ENCODE measurements at regions not wholly inside any gene's neighbourhood (a gene's known extent, or its start where the extent isn't known, plus 50 kb on each side); places are given as distances from the start of the nearest gene placed in this dataset.

GRCh38 chr1:189775343-189775742, 702.3 kb downstream of the BRINP3 start:
- FAIRE-seq (peak; percentile 70), DNase-seq (ENCODE audit: insufficient read length, low spot score) (no peak)
- TF ChIP-seq CTCF (IDR thresholded peaks at IDR 0.05; ENCODE audit: insufficient read depth, missing control alignments), result no peak

GRCh38 chr1:189779034-189779433, 698.6 kb downstream of the BRINP3 start:
- no peak for DNase-seq (ENCODE audit: insufficient read length, low spot score)
- FAIRE-seq, result no peak
- TF ChIP-seq CTCF (IDR thresholded peaks at IDR 0.05; ENCODE audit: insufficient read depth, missing control alignments), result no peak

GRCh38 chr1:189782295-189782694, 695.4 kb downstream of the BRINP3 start:
- FAIRE-seq, result no peak
- DNase-seq (ENCODE audit: insufficient read length, low spot score), result no peak
- TF ChIP-seq CTCF (IDR thresholded peaks at IDR 0.05; ENCODE audit: insufficient read depth, missing control alignments), result no peak

GRCh38 chr1:189783456-189783855, 694.2 kb downstream of the BRINP3 start:
- FAIRE-seq, result no peak

GRCh38 chr1:189786761-189787160, 690.9 kb downstream of the BRINP3 start:
- FAIRE-seq, result no peak
- DNase-seq (ENCODE audit: insufficient read length, low spot score), result no peak
- TF ChIP-seq CTCF (IDR thresholded peaks at IDR 0.05; ENCODE audit: insufficient read depth, missing control alignments), result no peak

More at GRCh38 chr1:189783456-189783855, 694.2 kb downstream of the BRINP3 start:
- no peak for TF ChIP-seq CTCF (IDR thresholded peaks at IDR 0.05; ENCODE audit: insufficient read depth, missing control alignments)
- no peak for DNase-seq (ENCODE audit: insufficient read length, low spot score)

GRCh38 chr1:189787201-189787600, 690.5 kb downstream of the BRINP3 start:
- no peak for DNase-seq (ENCODE audit: insufficient read length, low spot score)
- no peak for TF ChIP-seq CTCF (IDR thresholded peaks at IDR 0.05; ENCODE audit: insufficient read depth, missing control alignments)
- no peak for FAIRE-seq

GRCh38 chr1:189790335-189790734, 687.3 kb downstream of the BRINP3 start:
- FAIRE-seq (no peak), DNase-seq (ENCODE audit: insufficient read length, low spot score) (no peak)
- no peak for TF ChIP-seq CTCF (IDR thresholded peaks at IDR 0.05; ENCODE audit: insufficient read depth, missing control alignments)

Measured in D721Med (cell line).